GM12878 (cell line): ENCODE measurements at regions not wholly inside any gene's neighbourhood (a gene's known extent, or its start where the extent isn't known, plus 50 kb on each side); places are given as distances from the start of the nearest gene placed in this dataset.

ENCODE experiments used
- ATAC-seq: fragments of 200-7000 bp; cut with Tn5 transposase; 3 replicates; pipeline ENCODE4 v1.9.1; 2020; ENCODE audit warnings: mild to moderate bottlenecking, moderate library complexity
- BruUV-seq: library from RNA; stranded (reverse); fragments of 400-500 nt; replicated peaks from 2 replicates; lab custom pipeline; 2021; lab: Mats Ljungman, UMichigan
- CTCF ChIA-PET: fragments of 300-600 bp; sonication (Branson Sonifier 250); formaldehyde crosslinking; extraction: SDS; loops from one replicate; lab custom pipeline; 2021; ENCODE audit warnings: inconsistent platforms; lab: Yijun Ruan, JAX
- POLR2A ChIA-PET: fragments of 350-600 bp; formaldehyde crosslinking; extraction: SDS; loops from one replicate; lab custom pipeline; 2021; ENCODE audit warnings: inconsistent platforms; lab: Charles Lee
- RAD21 ChIA-PET: fragments of 300-600 bp; sonication (Branson Sonifier 250); formaldehyde crosslinking; loops from one replicate; lab custom pipeline; 2023; ENCODE audit warnings: antibody characterized with exemption; ENCODE audit not compliant: unreplicated experiment; lab: Charles Lee
- SMC1A ChIA-PET: fragments of 300-600 bp; sonication (Branson Sonifier 250); formaldehyde crosslinking; loops from one replicate; lab custom pipeline; 2023; ENCODE audit not compliant: unreplicated experiment, uncharacterized antibody; lab: Charles Lee
- DNase-seq: peaks from one replicate; pipeline ENCODE4 v3.0.0-alpha.2; 2011; ENCODE audit warnings: low read depth, low spot score
- FAIRE-seq: peaks from 3 replicates; lab custom pipeline; 2011; peaks lifted over from hg19 to GRCh38; lab: Jason Lieb, UNC
- H2AFZ ChIP-seq: 2 replicates; pipeline ENCODE4 v1.6.0; 2011; ENCODE audit warnings: low read depth, low read length, control low read depth; ENCODE audit not compliant: control insufficient read depth
- H3K27ac ChIP-seq: 2 replicates; pipeline ENCODE4 v1.5.1; 2011; ENCODE audit warnings: control low read depth; ENCODE audit not compliant: control insufficient read depth, insufficient read depth
- H3K27me3 ChIP-seq, 2 experiments: replicated peaks in 1 of 2; 2 replicates each; pipeline versions ENCODE4 v1.6.0 to v1.6.1; 2011; ENCODE audit warnings: low read length in 1 of 2; ENCODE audit not compliant: control insufficient read depth in 2 of 2, insufficient read depth in 2 of 2
- H3K36me3 ChIP-seq, 2 experiments: 2 replicates each; pipeline ENCODE4 v1.5.1; 2011; ENCODE audit warnings: low read length in 1 of 2; ENCODE audit not compliant: control insufficient read depth in 2 of 2, insufficient read depth in 2 of 2
- H3K4me1 ChIP-seq: 2 replicates; pipeline ENCODE4 v1.6.1; 2011; ENCODE audit warnings: mild to moderate bottlenecking, low read length, moderate library complexity, mixed read lengths; ENCODE audit not compliant: control insufficient read depth, insufficient read depth
- H3K4me2 ChIP-seq: 2 replicates; pipeline ENCODE4 v1.6.0; 2011; ENCODE audit warnings: control low read depth; ENCODE audit not compliant: control insufficient read depth, insufficient read depth
- H3K4me3 ChIP-seq: fragments of 200-600 bp; sonication (generic); 2 replicates; pipeline ENCODE4 v1.5.1; 2016
- H3K79me2 ChIP-seq: 2 replicates; pipeline ENCODE4 v1.6.0; 2011; ENCODE audit warnings: low read length; ENCODE audit not compliant: control insufficient read depth, insufficient read depth
- H3K9ac ChIP-seq: 2 replicates; pipeline ENCODE4 v1.8.0; 2011; ENCODE audit warnings: low read length, control low read depth, mixed read lengths; ENCODE audit not compliant: control insufficient read depth, insufficient read depth
- H3K9me3 ChIP-seq: replicated peaks from 3 replicates; pipeline ENCODE4 v1.5.1; 2011; ENCODE audit warnings: mild to moderate bottlenecking, low read length; ENCODE audit not compliant: control insufficient read depth, insufficient read depth
- H4K20me1 ChIP-seq: 2 replicates; pipeline ENCODE4 v1.6.0; 2011; ENCODE audit not compliant: control insufficient read depth, insufficient read depth
- CHD2 ChIP-seq: IDR thresholded peaks from 2 replicates; pipeline ENCODE4 v1.6.1; 2011; ENCODE audit warnings: low read depth, low read length, improper control_type of control experiment, borderline replicate concordance
- CTCF ChIP-seq, 3 experiments: IDR thresholded peaks in 2 of 3; conservative IDR thresholded peaks in 1 of 3; 2 replicates each; pipeline ENCODE4 v1.5.1; 2011; ENCODE audit warnings: low read depth in 3 of 3, low read length in 3 of 3, mild to moderate bottlenecking in 3 of 3, control low read depth in 2 of 3, moderate library complexity in 2 of 3, inconsistent platforms in 1 of 3, mixed read lengths in 1 of 3; ENCODE audit not compliant: control insufficient read depth in 2 of 3, insufficient read depth in 1 of 3; ENCODE audit errors: extremely low read depth in 1 of 3
- GATAD2B ChIP-seq: fragments of 450-650 bp; conservative IDR thresholded peaks from 2 replicates; pipeline ENCODE4 v1.6.1; 2017; ENCODE audit warnings: low read depth, mild to moderate bottlenecking, moderate library complexity
- IRF4 ChIP-seq: IDR thresholded peaks from 2 replicates; pipeline ENCODE4 v1.6.1; 2011; ENCODE audit warnings: low read depth, low read length
- KLF5 ChIP-seq: fragments of 450-650 bp; IDR thresholded peaks from 2 replicates; pipeline ENCODE4 v1.6.1; 2014; ENCODE audit warnings: mild to moderate bottlenecking; ENCODE audit not compliant: partially characterized antibody
- NR2C2 ChIP-seq: IDR thresholded peaks from 2 replicates; pipeline ENCODE4 v1.6.1; 2011; ENCODE audit warnings: borderline replicate concordance, low read depth; ENCODE audit not compliant: control insufficient read depth, insufficient read length
- SPI1 ChIP-seq: IDR thresholded peaks from 2 replicates; pipeline ENCODE4 v1.6.1; 2011; ENCODE audit warnings: low read depth, mild to moderate bottlenecking, low read length, moderate library complexity, borderline replicate concordance; ENCODE audit not compliant: insufficient read depth
- STAT1 ChIP-seq: fragments of 450-650 bp; conservative IDR thresholded peaks from 2 replicates; pipeline ENCODE4 v1.6.1; 2014; ENCODE audit warnings: antibody characterized with exemption, mild to moderate bottlenecking
- ZBTB33 ChIP-seq: fragments of 450-650 bp; IDR thresholded peaks from 2 replicates; pipeline ENCODE4 v1.6.1; 2017; ENCODE audit warnings: mild to moderate bottlenecking
- ZNF217 ChIP-seq: fragments of 450-650 bp; IDR thresholded peaks from 2 replicates; pipeline ENCODE4 v1.6.1; 2017; ENCODE audit warnings: antibody characterized with exemption, mild to moderate bottlenecking
- ZZZ3 ChIP-seq: IDR thresholded peaks from 2 replicates; pipeline ENCODE4 v1.6.1; 2011; ENCODE audit warnings: low read depth; ENCODE audit not compliant: control insufficient read depth, insufficient read length
- WGBS: methylation state at CpG from one replicate; pipeline ENCODE4 v1.1.6; 2016; ENCODE audit warnings: low lambda C conversion rate; ENCODE audit not compliant: insufficient replicate concordance, insufficient coverage; ENCODE audit errors: missing lambda C conversion rate; 5-methylcytosine and 5-hydroxymethylcytosine counted together
- in situ Hi-C: fragments of 300-500 bp; cut with MboI; formaldehyde crosslinking; loops from 9 replicates; pipeline ENCODE4 v1.14.3; 2018; ENCODE audit warnings: mixed read lengths
- intact Hi-C: fragments of 100-400 bp; cut with micrococcal nuclease; formaldehyde crosslinking; loops from one replicate; pipeline ENCODE4 v1.14.2; 2022; ENCODE audit not compliant: unreplicated experiment

- no peaks in the 10 kb centered on the region for H3K36me3 ChIP-seq
- ATAC-seq (no peak), FAIRE-seq (no peak), DNase-seq (no peak)
- RAD21 ChIA-PET, result no interaction called here
- H3K27me3 ChIP-seq, result no peaks in the 10 kb centered on the region
- WGBS, result 81% methylated on average over 3 of the region's 3 CpGs
- H3K9ac ChIP-seq, result no peak overlapping the region
- no TSS peak for BruUV-seq
- H3K9me3 ChIP-seq, result peaks cover 8% of the 10 kb centered on the region; the same call in 2 of the 3 replicates
- no peaks in the 10 kb centered on the region for H3K4me1 ChIP-seq
- no peak overlapping the region for H3K4me2 ChIP-seq
- no peaks in the 10 kb centered on the region for H4K20me1 ChIP-seq
- no peaks in the 10 kb centered on the region for H3K79me2 ChIP-seq
- no peak overlapping the region for H3K4me3 ChIP-seq
- CTCF ChIA-PET, result no interaction called here
- H2AFZ ChIP-seq, result no peak overlapping the region
- TF ChIP-seq NR2C2 (no peak), ZZZ3 (no peak), SPI1 (no peak), CHD2 (no peak), IRF4 (no peak), KLF5 (no peak), GATAD2B (no peak), STAT1 (no peak)
- SMC1A ChIA-PET, result no interaction called here
- H3K27ac ChIP-seq, result no peak overlapping the region
- POLR2A ChIA-PET, result no interaction called here
- in situ Hi-C loops (no loop called here), intact Hi-C loops (no loop called here)
These were observed 75.9 kb upstream of the DAPK1 start for GRCh38 chr9:87421734-87422133.

- ATAC-seq (no peak; the same call in 2 of the 3 replicates), FAIRE-seq (peak; percentile 7), DNase-seq (no peak)
- Histone ChIP-seq H3K9me3 (peaks cover 8% of the 10 kb centered on the region; the same call in 2 of the 3 replicates), H2AFZ (no peak overlapping the region), H3K27me3 (no peaks in the 10 kb centered on the region), H3K27ac (no peak overlapping the region), H3K9ac (no peak overlapping the region), H4K20me1 (no peaks in the 10 kb centered on the region), H3K4me1 (no peaks in the 10 kb centered on the region), H3K4me2 (no peak overlapping the region), H3K4me3 (no peak overlapping the region), H3K36me3 (no peaks in the 10 kb centered on the region), H3K79me2 (no peaks in the 10 kb centered on the region)
- no TSS peak for BruUV-seq
- SMC1A ChIA-PET, result interaction anchor here (1.1 kb wide), 1 partner anchor 84 kb away, joined by 3 read pairs; no protein-coding TSS in a partner anchor
- WGBS, result 0% methylated on average over 1 of the region's 1 CpG
- intact Hi-C loops, result no loop called here
- POLR2A ChIA-PET, result no interaction called here
- RAD21 ChIA-PET, result interaction anchor here (1.1 kb wide), 1 partner anchor 36 kb away, joined by 4 read pairs; no protein-coding TSS in a partner anchor
- in situ Hi-C loops, result no loop called here
- no peak for TF ChIP-seq ZBTB33
- TF ChIP-seq SPI1, result peak; percentile 16; the same call in 1 of the 2 replicates
- no peak for TF ChIP-seq ZNF217
- TF ChIP-seq CTCF (IDR thresholded peaks at IDR 0.05 in 2 of 3, conservative IDR thresholded peaks at IDR 0.05 in 1 of 3; ENCODE audit: control insufficient read depth in 2 of 3, extremely low read depth in 1 of 3, insufficient read depth in 1 of 3, low read depth in 3 of 3, low read length in 3 of 3), result 0 out of 6 replicates have a peak, but pooled peaks of 1 of the 3 experiments have one; percentile 2
- TF ChIP-seq ZZZ3, result no peak
- CTCF ChIA-PET, result interaction anchor here (1.4 kb wide), 1 partner anchor 240 kb away, joined by 5 read pairs; no protein-coding TSS in a partner anchor
These were observed 74.7 kb upstream of the DAPK1 start for GRCh38 chr9:87422999-87423398.
